ENCODE measurements at regions not wholly inside any gene's neighbourhood (a gene's known extent, or its start where the extent isn't known, plus 50 kb on each side); places are given as distances from the start of the nearest gene placed in this dataset.

DNA sequence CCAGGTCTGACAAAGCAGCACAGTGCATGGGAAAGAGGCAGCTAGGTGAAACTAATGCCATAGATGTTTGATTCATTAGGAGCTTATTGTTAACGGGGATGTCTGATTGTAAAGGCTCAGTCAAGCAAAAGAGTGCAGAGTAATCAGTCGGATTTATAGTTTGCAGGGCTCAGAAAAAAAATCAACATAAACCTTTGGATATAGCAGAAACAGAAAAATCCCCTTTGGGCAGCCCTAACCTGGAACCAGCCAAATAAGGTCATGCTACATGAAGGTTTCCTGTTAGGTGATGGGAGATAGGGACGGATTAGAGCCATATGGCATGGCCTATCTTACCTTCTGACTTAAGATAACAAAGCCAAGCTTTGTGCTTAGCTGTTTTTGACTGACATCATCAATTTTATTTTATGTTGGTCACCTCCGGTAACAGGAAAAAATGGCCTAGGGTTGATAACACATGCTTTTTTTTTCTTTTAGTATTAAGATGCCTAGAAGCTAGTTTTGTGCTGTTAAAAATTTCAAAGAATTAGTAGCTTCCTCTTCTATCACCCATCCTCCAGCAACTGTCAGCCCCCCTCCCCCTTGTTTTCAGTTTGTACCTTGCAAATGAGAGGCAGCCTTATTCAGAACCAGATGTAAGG is 60.7 kb upstream of the ZEB2 start:
- peaks cover 2% of the 10 kb centered on the region; the same call in 1 of the 2 replicates for H3K27me3 Mint-ChIP-seq (ENCODE audit: low read depth)
- no peaks in the 10 kb centered on the region for H3K9me3 ChIP-seq (ENCODE audit: control insufficient read depth, low read depth, low read length)
- H3K23me2 ChIP-seq (ENCODE audit: insufficient read length, low read depth, low read length, poor library complexity, severe bottlenecking): no peaks in the 10 kb centered on the region
- no peak overlapping the region for H3K27ac Mint-ChIP-seq
- H4K5ac ChIP-seq (ENCODE audit: insufficient read length, low read depth, low read length): no peak overlapping the region
- no peak overlapping the region for H4K8ac ChIP-seq (replicated peaks; ENCODE audit: insufficient read length, low read depth, low read length)
- no peak overlapping the region for H3K4me3 Mint-ChIP-seq
- H2BK15ac ChIP-seq (ENCODE audit: low read depth, low read length): no peak overlapping the region
- H2AFZ ChIP-seq (ENCODE audit: low read length): no peak overlapping the region
- H2BK20ac ChIP-seq (ENCODE audit: low read depth, low read length, poor library complexity, severe bottlenecking): no peak overlapping the region
- no peaks in the 10 kb centered on the region for H3K79me2 ChIP-seq (ENCODE audit: insufficient read depth, low read length)
- TF ChIP-seq, protein P1, sequence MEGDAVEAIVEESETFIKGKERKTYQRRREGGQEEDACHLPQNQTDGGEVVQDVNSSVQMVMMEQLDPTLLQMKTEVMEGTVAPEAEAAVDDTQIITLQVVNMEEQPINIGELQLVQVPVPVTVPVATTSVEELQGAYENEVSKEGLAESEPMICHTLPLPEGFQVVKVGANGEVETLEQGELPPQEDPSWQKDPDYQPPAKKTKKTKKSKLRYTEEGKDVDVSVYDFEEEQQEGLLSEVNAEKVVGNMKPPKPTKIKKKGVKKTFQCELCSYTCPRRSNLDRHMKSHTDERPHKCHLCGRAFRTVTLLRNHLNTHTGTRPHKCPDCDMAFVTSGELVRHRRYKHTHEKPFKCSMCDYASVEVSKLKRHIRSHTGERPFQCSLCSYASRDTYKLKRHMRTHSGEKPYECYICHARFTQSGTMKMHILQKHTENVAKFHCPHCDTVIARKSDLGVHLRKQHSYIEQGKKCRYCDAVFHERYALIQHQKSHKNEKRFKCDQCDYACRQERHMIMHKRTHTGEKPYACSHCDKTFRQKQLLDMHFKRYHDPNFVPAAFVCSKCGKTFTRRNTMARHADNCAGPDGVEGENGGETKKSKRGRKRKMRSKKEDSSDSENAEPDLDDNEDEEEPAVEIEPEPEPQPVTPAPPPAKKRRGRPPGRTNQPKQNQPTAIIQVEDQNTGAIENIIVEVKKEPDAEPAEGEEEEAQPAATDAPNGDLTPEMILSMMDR (conservative IDR thresholded peaks at IDR 0.05): no peak
- peak overlapping the region; percentile 58; the same call in 1 of the 2 replicates for H3K14ac ChIP-seq (ENCODE audit: insufficient read depth, low read length)
- H3K4me1 Mint-ChIP-seq: peaks cover 28 to 34% of the 10 kb centered on the region in 2 experiments
- no peaks in the 10 kb centered on the region for H3K9me3 Mint-ChIP-seq
- no peak overlapping the region for H3K4me2 ChIP-seq (ENCODE audit: insufficient read depth, insufficient read length, low read length)
- no peak overlapping the region for H3K18ac ChIP-seq (ENCODE audit: insufficient read length, low read depth, low read length)
- no peak overlapping the region for H3K9ac ChIP-seq (ENCODE audit: extremely low read depth, insufficient read length, low read length)
- no peak overlapping the region for H3K27ac ChIP-seq (ENCODE audit: insufficient read length, low read depth, low read length)
- no peak overlapping the region for H2BK5ac ChIP-seq (ENCODE audit: insufficient read length, low read length)
- H3K23ac ChIP-seq (ENCODE audit: insufficient read length, low read depth, low read length): no peak overlapping the region
- no CpG with 5 or more reads among the region's 4 CpGs for WGBS (ENCODE audit: extremely low coverage, insufficient read length, low lambda C conversion rate)
- no peak overlapping the region for H4K91ac ChIP-seq (ENCODE audit: insufficient read length, low read depth, low read length)
- H3K56ac ChIP-seq (ENCODE audit: insufficient read length, low read depth, low read length): no peak overlapping the region
- H3K36me3 Mint-ChIP-seq (ENCODE audit: insufficient read depth in 1 of 3, low read depth in 3 of 3): no peaks in the 10 kb centered on the region
- no peak overlapping the region for H3K4ac ChIP-seq (ENCODE audit: low read depth, low read length)
- H2BK120ac ChIP-seq (ENCODE audit: low read depth, low read length, poor library complexity, severe bottlenecking): no peak overlapping the region
- no peaks in the 10 kb centered on the region; the same call in 1 of the 2 replicates for H3K4me1 ChIP-seq (ENCODE audit: insufficient read depth, low read length)
- H3T11ph ChIP-seq (ENCODE audit: low read length): no peak overlapping the region
- no peak for DNase-seq
- no peak overlapping the region for H2BK12ac ChIP-seq (ENCODE audit: insufficient read length, low read depth, low read length)
- H2AK5ac ChIP-seq (ENCODE audit: insufficient read length, low read length): no peak overlapping the region
- H3K79me1 ChIP-seq (ENCODE audit: insufficient read depth, low read depth, low read length, poor library complexity, severe bottlenecking): no peaks in the 10 kb centered on the region
- no peaks in the 10 kb centered on the region for H4K20me1 ChIP-seq (ENCODE audit: control insufficient read depth, insufficient read depth, insufficient read length)
- H3K27me3 ChIP-seq (ENCODE audit: insufficient read depth, low read length): no peaks in the 10 kb centered on the region
